ENCODE measurements at regions not wholly inside any gene's neighbourhood (a gene's known extent, or its start where the extent isn't known, plus 50 kb on each side); places are given as distances from the start of the nearest gene placed in this dataset.
"Not testable (repeated sequence)": the region's sequence is repeated elsewhere in the genome, so short reads cannot be mapped to it uniquely, and the experiment has no call there.

DNA sequence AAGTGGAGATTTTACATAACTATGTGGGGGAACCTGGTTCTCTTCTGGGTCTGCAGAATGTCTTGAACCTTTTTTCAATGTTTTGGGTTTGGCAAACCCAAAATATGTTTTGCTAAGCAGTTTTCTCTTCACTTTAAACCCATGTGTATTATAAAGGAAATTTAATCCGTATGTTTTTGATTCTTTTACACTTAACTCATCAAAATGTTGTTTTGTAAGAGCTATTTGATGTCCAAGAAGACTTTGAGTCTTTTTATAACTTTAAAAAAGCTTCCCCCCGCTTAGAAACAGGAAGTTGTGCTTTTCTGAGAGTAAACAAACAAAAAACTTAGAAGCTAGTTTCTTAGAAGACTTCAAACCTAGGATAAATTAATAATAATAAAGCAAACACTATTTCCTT, 81.9 kb upstream of the CEP162 start:
- no peak for DNase-seq (ENCODE audit: low spot score, unreplicated experiment)
- Mint-ChIP-seq H3K27me3 (no peaks in the 10 kb centered on the region), H3K4me3 (ENCODE audit: low read depth) (no peak overlapping the region), H3K4me1 (ENCODE audit: low read depth) (no peaks in the 10 kb centered on the region), H3K27ac (no peak overlapping the region), H3K9me3 (ENCODE audit: low read depth) (no peaks in the 10 kb centered on the region), H3K36me3 (ENCODE audit: insufficient read depth) (no peaks in the 10 kb centered on the region)
- TF ChIP-seq, protein P1, sequence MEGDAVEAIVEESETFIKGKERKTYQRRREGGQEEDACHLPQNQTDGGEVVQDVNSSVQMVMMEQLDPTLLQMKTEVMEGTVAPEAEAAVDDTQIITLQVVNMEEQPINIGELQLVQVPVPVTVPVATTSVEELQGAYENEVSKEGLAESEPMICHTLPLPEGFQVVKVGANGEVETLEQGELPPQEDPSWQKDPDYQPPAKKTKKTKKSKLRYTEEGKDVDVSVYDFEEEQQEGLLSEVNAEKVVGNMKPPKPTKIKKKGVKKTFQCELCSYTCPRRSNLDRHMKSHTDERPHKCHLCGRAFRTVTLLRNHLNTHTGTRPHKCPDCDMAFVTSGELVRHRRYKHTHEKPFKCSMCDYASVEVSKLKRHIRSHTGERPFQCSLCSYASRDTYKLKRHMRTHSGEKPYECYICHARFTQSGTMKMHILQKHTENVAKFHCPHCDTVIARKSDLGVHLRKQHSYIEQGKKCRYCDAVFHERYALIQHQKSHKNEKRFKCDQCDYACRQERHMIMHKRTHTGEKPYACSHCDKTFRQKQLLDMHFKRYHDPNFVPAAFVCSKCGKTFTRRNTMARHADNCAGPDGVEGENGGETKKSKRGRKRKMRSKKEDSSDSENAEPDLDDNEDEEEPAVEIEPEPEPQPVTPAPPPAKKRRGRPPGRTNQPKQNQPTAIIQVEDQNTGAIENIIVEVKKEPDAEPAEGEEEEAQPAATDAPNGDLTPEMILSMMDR (IDR thresholded peaks at IDR 0.05; ENCODE audit: unreplicated experiment) = no peak

DNA sequence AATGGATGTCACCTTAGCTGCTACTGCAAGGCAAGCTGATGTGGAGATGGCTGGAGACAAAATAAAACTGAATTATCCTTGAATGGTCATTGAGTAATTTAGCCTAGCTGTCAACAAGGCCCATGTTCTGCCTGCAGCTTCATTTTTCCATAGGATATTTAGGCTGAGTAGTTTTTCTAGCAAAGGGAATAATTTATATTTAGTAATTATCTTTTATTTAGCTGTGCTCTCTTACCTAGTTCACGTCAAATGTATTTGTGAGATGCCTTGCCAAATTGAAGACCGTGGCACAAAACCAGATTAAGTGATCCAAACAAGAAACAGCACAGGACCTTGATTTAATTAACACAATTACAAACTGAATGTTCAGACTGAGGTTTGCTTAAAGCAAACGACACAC, 77.4 kb upstream of the CEP162 start:
- H3K4me1 Mint-ChIP-seq (ENCODE audit: low read depth) = no peaks in the 10 kb centered on the region
- DNase-seq (ENCODE audit: low spot score, unreplicated experiment) = no peak
- H3K36me3 Mint-ChIP-seq (ENCODE audit: insufficient read depth) = no peaks in the 10 kb centered on the region
- H3K27ac Mint-ChIP-seq = no peak overlapping the region
- no peak overlapping the region for H3K4me3 Mint-ChIP-seq (ENCODE audit: low read depth)
- H3K27me3 Mint-ChIP-seq = no peaks in the 10 kb centered on the region
- TF ChIP-seq, protein P1 (IDR thresholded peaks at IDR 0.05; ENCODE audit: unreplicated experiment) = no peak
- H3K9me3 Mint-ChIP-seq (ENCODE audit: low read depth) = no peaks in the 10 kb centered on the region

DNA sequence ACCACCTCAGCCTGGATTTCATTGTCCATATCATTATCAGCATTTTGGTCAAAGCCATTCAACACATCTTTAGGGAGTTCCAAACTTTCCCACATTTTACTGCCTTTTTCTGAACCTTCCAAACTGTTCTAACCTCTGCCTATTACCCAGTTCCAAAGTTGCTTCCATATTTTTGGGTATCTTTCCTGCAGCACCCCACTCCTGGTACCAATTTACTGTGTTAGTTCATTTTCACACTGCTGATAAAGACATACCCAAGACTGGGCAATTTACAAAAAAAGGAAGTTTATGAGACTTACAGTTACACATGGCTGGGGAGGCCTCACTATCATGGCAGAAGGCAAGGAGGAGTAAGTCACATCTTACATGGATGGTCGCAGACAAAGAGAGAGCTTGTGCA, 63.6 kb upstream of the CEP162 start:
- H3K4me3 Mint-ChIP-seq (ENCODE audit: low read depth); DNase-seq (ENCODE audit: low spot score, unreplicated experiment); H3K36me3 Mint-ChIP-seq (ENCODE audit: insufficient read depth); H3K4me1 Mint-ChIP-seq (ENCODE audit: low read depth); H3K27me3 Mint-ChIP-seq; H3K27ac Mint-ChIP-seq: not testable (repeated sequence)
- H3K9me3 Mint-ChIP-seq (ENCODE audit: low read depth) = peaks cover 21% of the 10 kb centered on the region

DNA sequence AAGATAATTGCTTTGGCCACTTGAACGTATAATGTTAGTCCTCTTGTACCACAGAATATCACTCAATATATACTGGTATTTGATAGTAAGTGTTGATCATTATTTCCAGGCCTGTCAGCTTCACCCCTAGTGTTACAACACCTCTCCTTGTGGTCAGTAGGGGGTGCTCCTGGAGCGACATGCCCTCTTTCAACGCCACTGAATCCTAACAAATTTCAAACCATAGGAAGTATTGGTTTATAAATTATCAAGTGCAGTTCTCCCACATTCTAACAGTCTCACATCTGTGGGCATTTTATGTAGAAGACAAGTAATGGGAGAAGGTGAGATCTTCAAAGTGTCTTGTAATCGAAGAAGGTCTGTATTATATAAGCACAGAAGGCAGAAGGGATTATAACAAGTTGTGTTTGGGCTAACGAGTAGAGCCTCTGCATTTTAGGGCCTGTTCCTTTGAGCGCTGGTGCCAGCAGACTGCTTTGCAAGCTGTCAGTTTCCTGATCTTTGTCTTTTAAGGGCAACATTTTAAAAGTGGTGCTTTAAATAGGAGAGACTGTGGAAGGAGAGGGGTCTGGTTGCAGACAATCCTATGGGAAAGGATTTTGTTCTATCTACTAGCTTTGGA, 57.1 kb upstream of the CEP162 start:
- Mint-ChIP-seq H3K9me3 (ENCODE audit: low read depth) (peaks cover 7% of the 10 kb centered on the region), H3K27ac (no peak overlapping the region), H3K4me1 (ENCODE audit: low read depth) (peaks cover 1% of the 10 kb centered on the region), H3K27me3 (no peaks in the 10 kb centered on the region), H3K4me3 (ENCODE audit: low read depth) (no peak overlapping the region), H3K36me3 (ENCODE audit: insufficient read depth) (no peaks in the 10 kb centered on the region)
- TF ChIP-seq, protein P1 (IDR thresholded peaks at IDR 0.05; ENCODE audit: unreplicated experiment) = peak; percentile 66
- no peak for DNase-seq (ENCODE audit: low spot score, unreplicated experiment)

DNA sequence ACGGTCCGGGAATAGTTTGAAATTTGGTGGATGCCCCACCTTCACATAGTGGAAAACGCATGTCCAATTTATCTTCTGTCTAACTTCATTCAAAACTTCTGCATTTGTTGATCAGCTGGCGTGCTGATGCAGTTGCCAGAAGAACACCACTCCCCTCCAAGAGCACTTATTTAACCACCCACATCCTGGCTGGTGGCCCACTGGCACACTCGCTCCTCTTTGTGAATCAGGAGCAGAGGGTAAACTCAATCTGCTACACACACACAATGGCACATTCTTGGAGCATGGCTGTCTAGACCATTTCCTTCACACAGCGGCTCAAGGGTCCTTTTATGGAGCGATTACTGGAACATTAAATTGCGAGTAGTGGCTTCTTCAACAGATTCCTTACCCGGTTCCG, 55.1 kb upstream of the CEP162 start:
- Mint-ChIP-seq H3K27me3 (no peaks in the 10 kb centered on the region), H3K27ac (no peak overlapping the region), H3K36me3 (ENCODE audit: insufficient read depth) (no peaks in the 10 kb centered on the region), H3K9me3 (ENCODE audit: low read depth) (no peaks in the 10 kb centered on the region), H3K4me1 (ENCODE audit: low read depth) (peaks cover 1% of the 10 kb centered on the region), H3K4me3 (ENCODE audit: low read depth) (no peak overlapping the region)
- TF ChIP-seq, protein P1 (IDR thresholded peaks at IDR 0.05; ENCODE audit: unreplicated experiment) = no peak
- DNase-seq (ENCODE audit: low spot score, unreplicated experiment) = no peak

DNA sequence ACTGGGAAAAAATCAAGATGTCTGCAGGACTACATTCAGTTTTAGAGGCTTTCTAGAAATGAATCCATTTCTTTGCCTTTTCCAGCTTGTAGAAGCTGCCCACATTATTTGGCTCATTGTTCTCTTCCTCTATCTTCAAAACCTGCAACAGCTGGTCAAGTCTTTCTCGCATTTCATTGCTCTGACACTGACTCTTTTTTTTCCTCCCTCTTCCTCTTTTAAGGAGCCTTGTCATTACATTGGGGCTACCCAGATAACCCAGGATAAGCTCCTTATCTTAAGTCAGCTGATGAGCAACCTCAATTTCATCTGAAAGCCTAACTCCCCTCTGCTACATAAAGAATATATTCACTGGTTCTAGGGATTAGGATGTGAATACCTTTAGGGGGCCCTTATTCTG, 53.2 kb upstream of the CEP162 start:
- H3K36me3 Mint-ChIP-seq (ENCODE audit: insufficient read depth) = no peaks in the 10 kb centered on the region
- H3K4me3 Mint-ChIP-seq (ENCODE audit: low read depth) = no peak overlapping the region
- H3K27ac Mint-ChIP-seq = no peak overlapping the region
- H3K4me1 Mint-ChIP-seq (ENCODE audit: low read depth) = peaks cover 1% of the 10 kb centered on the region
- no peaks in the 10 kb centered on the region for H3K27me3 Mint-ChIP-seq
- TF ChIP-seq, protein P1 (IDR thresholded peaks at IDR 0.05; ENCODE audit: unreplicated experiment) = no peak
- H3K9me3 Mint-ChIP-seq (ENCODE audit: low read depth) = no peaks in the 10 kb centered on the region
- DNase-seq (ENCODE audit: low spot score, unreplicated experiment) = no peak
